HK-2 (cell line): ENCODE measurements at regions not wholly inside any gene's neighbourhood (a gene's known extent, or its start where the extent isn't known, plus 50 kb on each side); places are given as distances from the start of the nearest gene placed in this dataset.
"Not testable (repeated sequence)": the region's sequence is repeated elsewhere in the genome, so short reads cannot be mapped to it uniquely, and the experiment has no call there.

Experiments used
- DNase-seq: peaks from one replicate; pipeline ENCODE4 v3.0.0-alpha.2; 2018; ENCODE audit not compliant: unreplicated experiment

DNA sequence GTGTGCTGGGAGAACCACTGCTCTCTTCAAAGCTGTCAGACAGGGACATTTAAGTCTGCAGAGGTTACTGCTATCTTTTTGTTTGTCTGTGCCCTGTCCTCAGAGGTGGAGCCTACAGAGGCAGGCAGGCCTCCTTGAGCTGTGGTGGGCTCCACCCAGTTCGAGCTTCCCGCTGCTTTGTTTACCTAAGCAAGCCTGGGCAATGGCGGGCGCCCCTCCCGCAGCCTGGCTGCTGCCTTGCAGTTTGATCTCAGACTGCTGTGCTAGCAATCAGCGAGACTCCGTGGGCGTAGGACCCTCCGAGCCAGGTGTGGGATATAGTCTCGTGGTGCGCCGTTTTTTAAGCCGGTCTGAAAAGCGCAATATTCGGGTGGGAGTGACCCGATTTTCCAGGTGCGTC is 164.0 kb downstream of the HRH4 start:
- DNase-seq: not testable (repeated sequence)

- DNase-seq: no peak
Measured at GRCh38 chr18:24627644-24628315, 167.3 kb downstream of the HRH4 start.

GRCh38 chr18:24628326-24628725 is 167.9 kb downstream of the HRH4 start:
- no peak for DNase-seq

DNA sequence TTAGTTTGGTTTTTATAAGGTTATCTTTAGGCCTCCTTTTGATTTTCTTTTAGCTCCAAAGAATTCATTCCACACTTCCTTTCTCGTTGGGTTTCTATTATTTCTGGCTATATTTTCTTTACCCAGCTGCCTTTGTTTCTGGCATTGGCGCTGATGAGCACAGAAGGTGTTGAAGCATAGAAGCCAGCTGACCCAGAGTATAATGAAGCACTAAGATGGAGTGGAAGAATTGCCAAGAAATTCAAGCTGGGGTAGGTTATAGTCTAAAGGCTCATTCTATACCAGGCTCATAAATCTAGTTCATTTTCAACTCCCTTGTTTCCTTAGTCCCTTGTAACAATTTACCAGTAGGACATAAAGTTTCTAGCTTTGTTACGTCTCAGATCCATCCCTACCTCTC is 169.5 kb downstream of the HRH4 start:
- DNase-seq: no peak

GRCh38 chr18:24630346-24630880 is 170.0 kb downstream of the HRH4 start:
- DNase-seq: no peak

- DNase-seq: no peak
Measured at GRCh38 chr18:24631243-24632025, 171.0 kb downstream of the HRH4 start.

DNA sequence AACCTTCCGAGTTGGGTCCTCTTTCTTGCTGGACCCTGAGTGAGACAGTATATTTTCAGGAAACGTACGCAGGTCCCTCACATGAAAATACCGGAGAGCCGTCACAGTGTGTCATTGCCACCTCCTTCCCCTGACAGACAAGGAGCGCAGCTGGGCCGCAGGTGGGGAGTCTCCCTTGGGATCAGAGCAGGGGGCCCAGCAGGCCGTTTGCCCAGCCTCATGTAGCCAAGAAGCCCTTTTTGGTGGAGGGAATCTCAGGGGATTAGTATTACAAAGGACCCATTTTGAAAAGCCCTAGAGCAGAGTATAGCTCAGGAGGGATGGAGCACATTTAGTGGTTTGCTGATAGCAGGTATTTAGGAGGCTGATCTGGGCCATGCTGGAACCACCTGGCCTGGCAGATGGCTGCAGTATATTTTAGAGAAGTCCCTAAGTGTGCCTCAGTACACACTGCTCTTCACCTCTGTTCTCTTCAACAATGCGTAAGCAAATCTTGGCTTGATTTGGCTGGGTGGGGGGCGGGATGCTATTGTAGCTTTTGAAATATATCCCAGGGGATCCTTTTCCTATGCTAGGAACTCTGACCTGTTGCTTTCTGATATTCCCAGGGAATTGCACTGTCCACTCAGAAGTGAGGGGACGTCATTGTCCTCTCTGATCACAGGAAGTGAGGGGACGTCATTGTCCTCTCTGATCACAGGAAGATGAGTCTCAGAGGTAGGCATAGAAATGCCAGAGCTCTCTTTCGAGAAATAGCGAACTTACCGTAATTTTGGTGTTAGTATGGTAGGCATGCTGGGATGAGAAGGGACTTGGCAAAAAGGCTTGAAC is 171.9 kb downstream of the HRH4 start:
- no peak for DNase-seq

- no peak for DNase-seq
Measured at GRCh38 chr18:24633121-24633520, 172.7 kb downstream of the HRH4 start.

GRCh38 chr18:24649571-24649970 is 189.1 kb downstream of the HRH4 start:
- DNase-seq: no peak

- no peak for DNase-seq
Measured at GRCh38 chr18:24651434-24651833, 191.0 kb downstream of the HRH4 start.

- no peak for DNase-seq
Measured at GRCh38 chr18:24656050-24656449, 195.6 kb downstream of the HRH4 start.

- DNase-seq: no peak
Measured at GRCh38 chr18:24656551-24657443, 196.4 kb downstream of the HRH4 start.

DNA sequence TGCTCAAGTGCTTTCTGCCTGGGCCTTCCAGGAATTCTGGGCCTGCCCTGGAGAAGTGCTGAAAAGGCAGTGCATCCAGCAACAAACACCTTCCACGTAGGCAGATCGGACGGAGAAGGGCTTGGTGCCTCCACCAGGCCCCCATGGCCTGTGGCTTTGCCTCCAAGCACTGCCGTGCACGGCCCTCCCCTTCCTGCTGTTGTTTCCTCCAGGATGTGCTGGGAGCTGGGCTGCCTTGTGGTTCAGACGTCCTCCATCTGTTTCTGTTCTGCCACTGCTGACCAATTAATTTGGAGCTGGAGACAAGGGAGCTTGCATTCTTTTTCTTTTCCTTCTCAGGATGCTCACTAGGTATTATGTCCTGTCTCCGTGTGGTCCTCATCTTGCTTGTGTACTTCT is 197.0 kb downstream of the HRH4 start:
- DNase-seq: no peak

DNA sequence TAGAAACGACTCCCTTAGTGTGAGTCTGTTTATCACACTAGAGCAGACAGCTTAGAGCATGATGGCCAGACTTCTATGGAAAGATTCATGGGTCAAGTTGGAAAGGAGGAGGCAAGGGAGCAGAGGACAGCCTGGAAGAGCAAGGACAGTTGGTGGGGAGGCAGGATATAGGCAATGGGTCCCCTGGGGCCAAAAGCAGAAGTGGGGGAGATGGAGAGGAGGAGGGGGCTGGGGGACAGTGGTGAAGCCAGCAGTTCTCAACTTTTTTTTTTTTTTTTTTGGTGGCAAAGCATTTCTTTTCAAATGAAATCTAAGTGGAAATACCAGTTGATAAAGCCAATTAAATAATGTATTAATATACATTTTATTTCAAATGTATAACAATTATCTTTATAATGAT is 197.9 kb downstream of the HRH4 start:
- no peak for DNase-seq

DNA sequence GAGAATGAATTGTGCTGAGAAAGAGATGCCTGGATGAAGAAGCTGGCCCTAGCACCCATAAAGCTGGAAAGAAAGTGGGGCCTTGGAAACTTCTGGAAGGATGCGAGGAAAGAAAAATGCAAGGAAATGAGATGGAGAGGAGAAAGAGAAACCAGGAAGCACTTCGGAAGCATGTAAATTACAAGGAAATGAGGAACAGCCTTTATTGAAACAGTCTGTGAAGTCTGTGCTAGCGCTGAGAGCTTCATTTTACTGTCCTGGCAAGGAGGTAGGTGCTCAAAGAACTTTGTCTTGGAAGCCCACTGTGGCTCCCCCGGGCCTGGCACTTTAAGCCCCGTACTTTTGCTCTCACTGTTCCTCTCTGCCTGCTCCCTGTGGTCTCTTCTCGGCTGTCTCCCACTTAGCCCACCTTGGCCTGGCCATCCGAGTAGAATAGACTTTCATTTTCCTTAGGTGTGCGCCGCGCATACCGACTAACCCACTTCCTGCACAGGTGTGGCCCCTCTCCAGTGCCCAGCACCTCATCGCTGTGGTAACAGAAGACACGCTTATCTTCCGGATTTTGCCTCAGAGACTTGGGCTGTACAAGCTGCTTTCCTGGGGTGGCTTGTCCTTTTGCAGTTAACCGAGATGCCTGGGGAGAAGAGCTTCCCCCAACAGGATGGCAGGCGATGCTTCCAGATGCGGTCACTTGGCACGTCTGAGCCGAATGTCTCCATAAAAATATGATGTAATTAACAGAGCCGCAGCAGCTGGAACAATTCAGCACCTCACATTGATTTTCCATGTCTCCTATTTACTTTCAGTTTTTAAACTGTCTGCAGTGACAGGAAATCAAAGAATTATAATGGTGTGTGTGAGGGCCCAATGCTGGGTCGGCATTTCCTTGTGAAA is 199.6 kb downstream of the HRH4 start:
- no peak for DNase-seq

DNA sequence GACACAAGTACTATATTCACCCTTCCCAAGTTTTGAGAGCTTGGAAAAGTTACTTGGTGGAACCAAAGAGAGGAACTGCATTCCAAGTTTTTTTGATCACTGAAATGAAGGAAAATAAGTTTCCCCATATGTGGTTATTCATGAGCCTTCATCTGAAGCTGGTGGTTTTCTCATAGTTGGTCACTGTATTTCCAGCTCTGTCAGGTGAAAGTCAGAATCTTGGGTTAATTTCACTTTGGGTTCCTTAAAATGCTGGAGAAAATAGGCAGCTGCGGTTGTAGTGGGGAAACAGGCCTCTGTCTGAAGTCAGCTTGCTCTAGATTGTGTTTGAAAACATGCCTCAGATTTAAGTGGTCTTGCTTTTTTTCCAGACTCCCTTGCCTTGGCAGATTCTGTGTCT is 200.5 kb downstream of the HRH4 start:
- DNase-seq: no peak

DNA sequence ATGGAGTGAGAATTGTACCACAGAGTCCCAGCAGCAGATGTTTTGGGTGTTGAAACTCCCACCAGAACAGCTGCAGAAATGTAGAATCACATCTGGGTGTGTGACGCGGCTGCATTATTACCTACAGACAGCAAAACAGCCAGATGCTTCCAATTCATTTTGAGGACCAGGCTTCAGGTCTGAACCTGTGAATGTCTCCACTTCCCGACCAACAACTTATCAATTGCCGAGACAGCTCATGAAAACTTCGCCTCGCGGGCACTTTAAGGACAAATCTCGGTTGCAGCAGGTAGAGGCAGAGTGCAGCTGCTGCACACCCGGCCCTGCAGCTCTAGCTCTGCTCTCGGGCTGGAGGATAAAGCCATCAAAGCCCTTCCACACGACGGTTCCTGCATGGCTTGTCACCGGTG is 202.0 kb downstream of the HRH4 start:
- no peak for DNase-seq

DNA sequence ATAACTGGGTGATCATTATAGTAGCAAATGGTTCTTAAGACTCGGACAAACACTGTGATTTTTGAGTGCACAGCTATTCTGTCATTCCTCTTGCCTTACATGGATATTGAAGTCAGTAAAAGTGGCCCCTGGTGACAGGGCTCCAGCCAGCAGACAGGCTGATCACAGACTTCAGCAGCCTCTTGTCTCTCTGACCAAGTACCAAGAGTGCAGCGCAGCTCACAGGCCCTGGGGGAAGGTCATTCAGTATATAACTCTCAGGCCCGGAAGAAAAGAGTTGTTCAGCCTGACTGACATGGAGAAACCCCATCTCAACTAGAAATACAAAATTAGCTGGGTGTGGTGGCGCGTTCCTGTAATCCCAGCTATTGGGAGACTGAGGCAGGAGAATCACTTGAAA is 202.6 kb downstream of the HRH4 start:
- DNase-seq: no peak

DNA sequence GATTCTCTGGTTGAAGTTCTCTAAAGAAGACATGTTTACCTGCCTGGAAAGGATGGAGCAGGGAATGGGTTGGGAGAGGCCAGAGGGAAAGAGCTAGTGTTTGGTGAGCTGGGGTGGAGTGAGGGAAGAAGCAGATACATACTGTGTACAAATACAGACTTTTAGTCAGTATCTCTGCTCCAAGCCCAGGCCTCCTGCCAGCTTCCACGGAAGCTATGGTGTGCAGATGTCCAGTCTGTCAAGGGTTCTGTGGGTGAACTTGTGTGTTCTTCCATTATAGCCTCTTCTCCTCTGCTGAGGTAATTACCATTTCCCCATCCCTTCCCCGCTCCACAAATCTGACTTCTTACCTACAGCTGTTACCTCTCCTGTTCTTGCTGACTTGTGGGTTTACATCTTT is 208.6 kb downstream of the HRH4 start:
- no peak for DNase-seq

- DNase-seq: no peak
Measured at GRCh38 chr18:24669502-24669901, 209.1 kb downstream of the HRH4 start.
